ENCODE measurements at regions not wholly inside any gene's neighbourhood (a gene's known extent, or its start where the extent isn't known, plus 50 kb on each side); places are given as distances from the start of the nearest gene placed in this dataset.

GRCh38 chr2:64799592-64800252 is 146.0 kb upstream of the SERTAD2 start:
- Histone ChIP-seq H3K27me3 (ENCODE audit: low read length) (no peaks in the 10 kb centered on the region), H3K36me3 (ENCODE audit: low read depth, low read length) (no peaks in the 10 kb centered on the region), H3K4me3 (ENCODE audit: low read length) (no peak overlapping the region), H3K9me3 (ENCODE audit: low read length) (no peaks in the 10 kb centered on the region), H3F3A (ENCODE audit: low read length, unreplicated experiment) (peaks cover 5% of the 10 kb centered on the region), H3K27ac (ENCODE audit: low read length) (peak overlapping the region; percentile 1; the same call in 1 of the 2 replicates), H3K4me2 (ENCODE audit: low read length) (peak overlapping the region; percentile 12), H2AFZ (ENCODE audit: low read length) (no peak overlapping the region), H4K20me1 (ENCODE audit: low read length) (no peaks in the 10 kb centered on the region), H3K79me2 (ENCODE audit: low read length) (no peaks in the 10 kb centered on the region), H3K9ac (ENCODE audit: low read length) (no peak overlapping the region), H3K9me2 (replicated peaks; ENCODE audit: low read length) (no peaks in the 10 kb centered on the region), H3K4me1 (ENCODE audit: insufficient read depth, low read length) (peaks cover 41% of the 10 kb centered on the region)
- no TSS peak for BruUV-seq (replicated peaks)
- peak; percentile 85 for DNase-seq
- CTCF ChIA-PET = interaction anchor here (0.7 kb wide), 1 partner anchor 9 kb away, joined by 3 read pairs; no protein-coding TSS in a partner anchor
- peak; percentile 35 for ATAC-seq
- POLR2A ChIA-PET (ENCODE audit: unreplicated experiment) = no interaction called here
- TF ChIP-seq, protein P1, sequence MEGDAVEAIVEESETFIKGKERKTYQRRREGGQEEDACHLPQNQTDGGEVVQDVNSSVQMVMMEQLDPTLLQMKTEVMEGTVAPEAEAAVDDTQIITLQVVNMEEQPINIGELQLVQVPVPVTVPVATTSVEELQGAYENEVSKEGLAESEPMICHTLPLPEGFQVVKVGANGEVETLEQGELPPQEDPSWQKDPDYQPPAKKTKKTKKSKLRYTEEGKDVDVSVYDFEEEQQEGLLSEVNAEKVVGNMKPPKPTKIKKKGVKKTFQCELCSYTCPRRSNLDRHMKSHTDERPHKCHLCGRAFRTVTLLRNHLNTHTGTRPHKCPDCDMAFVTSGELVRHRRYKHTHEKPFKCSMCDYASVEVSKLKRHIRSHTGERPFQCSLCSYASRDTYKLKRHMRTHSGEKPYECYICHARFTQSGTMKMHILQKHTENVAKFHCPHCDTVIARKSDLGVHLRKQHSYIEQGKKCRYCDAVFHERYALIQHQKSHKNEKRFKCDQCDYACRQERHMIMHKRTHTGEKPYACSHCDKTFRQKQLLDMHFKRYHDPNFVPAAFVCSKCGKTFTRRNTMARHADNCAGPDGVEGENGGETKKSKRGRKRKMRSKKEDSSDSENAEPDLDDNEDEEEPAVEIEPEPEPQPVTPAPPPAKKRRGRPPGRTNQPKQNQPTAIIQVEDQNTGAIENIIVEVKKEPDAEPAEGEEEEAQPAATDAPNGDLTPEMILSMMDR (conservative IDR thresholded peaks at IDR 0.05; ENCODE audit: low read depth, low read length) = no peak
- no peak for TF ChIP-seq EZH2 (IDR thresholded peaks at IDR 0.05; ENCODE audit: low read length, unreplicated experiment)
- no peak for TF ChIP-seq EZH2phosphoT487 (IDR thresholded peaks at IDR 0.05; ENCODE audit: borderline replicate concordance, low read length)
- intact Hi-C loops (cut with micrococcal nuclease) = no loop called here

DNA sequence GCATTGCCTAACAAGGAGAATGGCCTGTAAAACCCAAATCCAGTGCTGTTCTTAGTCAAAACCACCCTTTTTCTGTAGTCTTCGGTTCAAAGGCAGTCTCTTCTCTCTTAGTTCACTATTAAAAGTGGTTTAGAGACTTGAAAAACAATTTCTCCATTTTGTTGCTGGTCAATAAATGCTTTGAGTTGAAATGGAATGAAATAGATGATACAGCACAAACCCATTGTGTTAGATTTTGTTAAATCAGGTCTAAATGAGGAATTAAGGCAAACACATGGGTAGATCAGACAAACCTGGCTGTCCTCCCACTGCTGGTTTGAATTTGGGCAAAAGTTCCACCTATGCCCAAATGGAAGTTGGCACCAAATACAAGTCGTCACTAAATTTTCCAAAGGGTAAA is 150.1 kb upstream of the SERTAD2 start:
- Histone ChIP-seq H3K9ac (ENCODE audit: low read length) (no peak overlapping the region), H3K9me3 (ENCODE audit: low read length) (no peaks in the 10 kb centered on the region), H3K79me2 (ENCODE audit: low read length) (no peaks in the 10 kb centered on the region), H3K36me3 (ENCODE audit: low read depth, low read length) (no peaks in the 10 kb centered on the region), H3K27me3 (ENCODE audit: low read length) (no peaks in the 10 kb centered on the region), H2AFZ (ENCODE audit: low read length) (no peak overlapping the region), H3K9me2 (replicated peaks; ENCODE audit: low read length) (no peaks in the 10 kb centered on the region), H3K27ac (ENCODE audit: low read length) (no peak overlapping the region), H4K20me1 (ENCODE audit: low read length) (no peaks in the 10 kb centered on the region), H3K4me1 (ENCODE audit: insufficient read depth, low read length) (peaks cover 29% of the 10 kb centered on the region), H3F3A (ENCODE audit: low read length, unreplicated experiment) (no peaks in the 10 kb centered on the region), H3K4me2 (ENCODE audit: low read length) (no peak overlapping the region), H3K4me3 (ENCODE audit: low read length) (no peak overlapping the region)
- TF ChIP-seq, protein P1 (conservative IDR thresholded peaks at IDR 0.05; ENCODE audit: low read depth, low read length) = no peak
- TF ChIP-seq EZH2 (IDR thresholded peaks at IDR 0.05; ENCODE audit: low read length, unreplicated experiment) = no peak
- no peak for TF ChIP-seq EZH2phosphoT487 (IDR thresholded peaks at IDR 0.05; ENCODE audit: borderline replicate concordance, low read length)
- ATAC-seq = no peak
- no TSS peak for BruUV-seq (replicated peaks)
- DNase-seq = no peak
- intact Hi-C loops (cut with micrococcal nuclease) = no loop called here
- ChIA-PET CTCF (no interaction called here), POLR2A (ENCODE audit: unreplicated experiment) (no interaction called here)

- no peaks in the 10 kb centered on the region for H3F3A ChIP-seq (ENCODE audit: low read length, unreplicated experiment)
- H3K9me3 ChIP-seq (ENCODE audit: low read length) = no peaks in the 10 kb centered on the region
- TF ChIP-seq, protein P1 (conservative IDR thresholded peaks at IDR 0.05; ENCODE audit: low read depth, low read length) = no peak
- no peak for TF ChIP-seq EZH2 (IDR thresholded peaks at IDR 0.05; ENCODE audit: low read length, unreplicated experiment)
- TF ChIP-seq EZH2phosphoT487 (IDR thresholded peaks at IDR 0.05; ENCODE audit: borderline replicate concordance, low read length) = no peak
- H2AFZ ChIP-seq (ENCODE audit: low read length) = no peak overlapping the region
- intact Hi-C loops (cut with micrococcal nuclease) = no loop called here
- ATAC-seq (no peak), DNase-seq (no peak)
- no peak overlapping the region for H3K27ac ChIP-seq (ENCODE audit: low read length)
- no peaks in the 10 kb centered on the region for H3K9me2 ChIP-seq (replicated peaks; ENCODE audit: low read length)
- H3K27me3 ChIP-seq (ENCODE audit: low read length) = no peaks in the 10 kb centered on the region
- H3K4me3 ChIP-seq (ENCODE audit: low read length) = no peak overlapping the region
- H4K20me1 ChIP-seq (ENCODE audit: low read length) = no peaks in the 10 kb centered on the region
- no peak overlapping the region for H3K4me2 ChIP-seq (ENCODE audit: low read length)
- peaks cover 21% of the 10 kb centered on the region for H3K4me1 ChIP-seq (ENCODE audit: insufficient read depth, low read length)
- no peaks in the 10 kb centered on the region for H3K79me2 ChIP-seq (ENCODE audit: low read length)
- no peak overlapping the region for H3K9ac ChIP-seq (ENCODE audit: low read length)
- POLR2A ChIA-PET (ENCODE audit: unreplicated experiment) = no interaction called here
- CTCF ChIA-PET = no interaction called here
- H3K36me3 ChIP-seq (ENCODE audit: low read depth, low read length) = no peaks in the 10 kb centered on the region
- no TSS peak for BruUV-seq (replicated peaks)
These were observed 150.9 kb upstream of the SERTAD2 start for GRCh38 chr2:64804651-64805050.

Measured in PC-3 (cell line).